Ishikawa (cell line): ENCODE measurements at regions not wholly inside any gene's neighbourhood (a gene's known extent, or its start where the extent isn't known, plus 50 kb on each side); places are given as distances from the start of the nearest gene placed in this dataset.

Experiments used
- CEBPB ChIP-seq: IDR thresholded peaks from 2 replicates; pipeline ENCODE4 v1.6.1; 2012
- CREB1 ChIP-seq: IDR thresholded peaks from 2 replicates; pipeline ENCODE4 v1.6.1; 2012; ENCODE audit warnings: low read depth
- EP300 ChIP-seq: IDR thresholded peaks from 2 replicates; pipeline ENCODE4 v1.6.1; 2012; ENCODE audit warnings: borderline replicate concordance
- FOXM1 ChIP-seq: IDR thresholded peaks from 2 replicates; pipeline ENCODE4 v1.6.1; 2012; ENCODE audit warnings: low read depth, borderline replicate concordance
- MAX ChIP-seq: IDR thresholded peaks from 2 replicates; pipeline ENCODE4 v1.6.1; 2012
- RAD21 ChIP-seq: IDR thresholded peaks from 2 replicates; pipeline ENCODE4 v1.6.1; 2012; ENCODE audit warnings: low read depth
- REST ChIP-seq: IDR thresholded peaks from 2 replicates; pipeline ENCODE4 v1.6.1; 2012; ENCODE audit warnings: low read depth, mild to moderate bottlenecking
- TCF12 ChIP-seq: IDR thresholded peaks from 2 replicates; pipeline ENCODE4 v1.6.1; 2012; ENCODE audit warnings: low read depth
- USF1 ChIP-seq: IDR thresholded peaks from 2 replicates; pipeline ENCODE4 v1.6.1; 2012
- YY1 ChIP-seq: IDR thresholded peaks from 2 replicates; pipeline ENCODE4 v1.6.1; 2012; ENCODE audit warnings: low read depth

- TF ChIP-seq MAX, result no peak
- no peak for TF ChIP-seq FOXM1
- TF ChIP-seq USF1, result no peak
- TF ChIP-seq REST, result no peak
- TF ChIP-seq YY1, result no peak
- no peak for TF ChIP-seq CREB1
- TF ChIP-seq RAD21, result no peak
- no peak for TF ChIP-seq CEBPB
- TF ChIP-seq EP300, result no peak
- no peak for TF ChIP-seq TCF12
Measured at GRCh38 chr6:1212919-1213318, 99.0 kb upstream of the FOXQ1 start.
